ENCODE measurements at regions not wholly inside any gene's neighbourhood (a gene's known extent, or its start where the extent isn't known, plus 50 kb on each side); places are given as distances from the start of the nearest gene placed in this dataset.
A peak's percentile ranks its signal among the peaks of the same experiment; 100 is the strongest.

DNA sequence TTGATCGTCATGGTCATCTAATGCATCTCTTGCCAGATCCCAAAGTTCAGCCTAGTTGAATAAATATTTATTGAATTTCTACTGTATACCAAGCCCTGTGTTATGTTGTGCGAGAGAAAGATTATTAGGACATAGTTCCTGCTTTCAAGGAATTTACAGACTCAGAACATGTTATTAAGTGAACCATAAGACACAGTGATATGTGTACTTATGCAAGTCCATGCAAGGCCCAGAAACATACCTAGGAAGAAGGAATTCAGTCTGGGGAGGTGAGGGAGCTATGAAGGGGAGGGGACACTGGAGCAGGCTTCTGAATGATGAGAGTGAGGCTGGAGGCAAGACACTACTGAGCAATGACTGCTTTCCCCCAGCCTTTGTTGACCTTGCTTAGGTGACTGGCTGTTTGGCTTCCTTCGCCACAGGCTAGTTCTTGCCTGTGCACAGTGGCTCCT is 81.4 kb downstream of the ACAA2 start:
- intact Hi-C loops (cut with DNase I), result no loop called here

DNA sequence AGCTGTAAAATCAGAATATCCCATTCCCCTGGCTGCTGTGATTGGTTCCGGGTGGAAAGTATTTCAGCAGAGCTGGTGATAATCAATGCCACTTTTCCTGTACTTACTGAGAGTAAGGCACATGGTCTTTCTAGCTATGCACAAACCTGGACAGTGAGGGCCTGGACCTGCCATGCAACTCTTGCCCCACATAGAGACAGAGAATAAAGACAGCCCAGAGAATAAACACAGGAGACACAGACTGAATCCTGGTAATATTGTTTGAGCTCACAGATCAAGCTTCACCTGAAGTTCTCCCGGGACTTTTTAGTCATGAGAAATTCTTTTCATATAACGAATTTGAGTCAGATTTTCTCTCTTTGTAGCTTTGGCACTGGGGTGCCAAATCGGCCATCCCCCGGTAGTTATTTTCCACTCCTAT is 81.9 kb downstream of the ACAA2 start:
- TF ChIP-seq POLR2AphosphoS5 (IDR thresholded peaks at IDR 0.05; ENCODE audit: insufficient read depth in 1 of 2, low read depth in 1 of 2), result no peak
- TF ChIP-seq, protein P1, sequence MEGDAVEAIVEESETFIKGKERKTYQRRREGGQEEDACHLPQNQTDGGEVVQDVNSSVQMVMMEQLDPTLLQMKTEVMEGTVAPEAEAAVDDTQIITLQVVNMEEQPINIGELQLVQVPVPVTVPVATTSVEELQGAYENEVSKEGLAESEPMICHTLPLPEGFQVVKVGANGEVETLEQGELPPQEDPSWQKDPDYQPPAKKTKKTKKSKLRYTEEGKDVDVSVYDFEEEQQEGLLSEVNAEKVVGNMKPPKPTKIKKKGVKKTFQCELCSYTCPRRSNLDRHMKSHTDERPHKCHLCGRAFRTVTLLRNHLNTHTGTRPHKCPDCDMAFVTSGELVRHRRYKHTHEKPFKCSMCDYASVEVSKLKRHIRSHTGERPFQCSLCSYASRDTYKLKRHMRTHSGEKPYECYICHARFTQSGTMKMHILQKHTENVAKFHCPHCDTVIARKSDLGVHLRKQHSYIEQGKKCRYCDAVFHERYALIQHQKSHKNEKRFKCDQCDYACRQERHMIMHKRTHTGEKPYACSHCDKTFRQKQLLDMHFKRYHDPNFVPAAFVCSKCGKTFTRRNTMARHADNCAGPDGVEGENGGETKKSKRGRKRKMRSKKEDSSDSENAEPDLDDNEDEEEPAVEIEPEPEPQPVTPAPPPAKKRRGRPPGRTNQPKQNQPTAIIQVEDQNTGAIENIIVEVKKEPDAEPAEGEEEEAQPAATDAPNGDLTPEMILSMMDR (IDR thresholded peaks at IDR 0.05), result no peak
- Histone ChIP-seq H3K27ac (no peak overlapping the region), H3K27me3 (no peaks in the 10 kb centered on the region), H3K9me3 (no peaks in the 10 kb centered on the region), H3K4me3 (no peak overlapping the region), H3K4me1 (no peaks in the 10 kb centered on the region), H3K36me3 (no peaks in the 10 kb centered on the region)
- intact Hi-C loops (cut with DNase I), result no loop called here
- DNase-seq (ENCODE audit: extremely low spot score in 2 of 2), result no peak

More for the DNA sequence above, 81.4 kb downstream of the ACAA2 start:
- Histone ChIP-seq H3K9me3 (no peaks in the 10 kb centered on the region), H3K27ac (no peak overlapping the region), H3K4me1 (no peaks in the 10 kb centered on the region), H3K4me3 (no peak overlapping the region), H3K27me3 (no peaks in the 10 kb centered on the region), H3K36me3 (no peaks in the 10 kb centered on the region)
- TF ChIP-seq POLR2A (IDR thresholded peaks at IDR 0.05), result no peak
- no peak for TF ChIP-seq POLR2AphosphoS5 (IDR thresholded peaks at IDR 0.05; ENCODE audit: insufficient read depth in 1 of 2, low read depth in 1 of 2)
- TF ChIP-seq, protein P1 (IDR thresholded peaks at IDR 0.05), result no peak
- no peak for DNase-seq (ENCODE audit: extremely low spot score in 2 of 2)

DNA sequence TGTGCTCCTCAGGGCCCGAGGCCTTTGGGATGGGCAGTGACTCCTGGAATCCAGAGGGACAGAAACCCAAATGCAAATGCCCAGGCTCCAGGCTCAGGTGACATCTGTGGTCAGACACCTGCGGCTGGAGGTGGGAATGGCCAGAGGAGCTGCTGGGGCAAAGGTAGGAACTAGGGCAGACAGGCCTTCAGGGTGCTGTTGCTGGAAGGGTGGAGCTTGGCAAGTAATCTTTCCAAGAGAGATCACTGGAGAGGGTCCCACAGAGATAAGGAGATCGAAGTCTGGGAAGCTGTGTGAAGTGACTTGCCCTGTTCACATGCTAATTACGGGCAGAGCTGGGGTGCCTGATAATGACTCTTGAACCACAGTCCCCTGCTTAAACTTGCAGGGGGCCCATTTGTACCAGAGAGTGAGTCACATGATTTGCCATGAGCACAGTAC is 82.4 kb downstream of the ACAA2 start:
- Histone ChIP-seq H3K4me1 (no peaks in the 10 kb centered on the region), H3K9me3 (no peaks in the 10 kb centered on the region), H3K27ac (no peak overlapping the region), H3K27me3 (no peaks in the 10 kb centered on the region), H3K4me3 (no peak overlapping the region), H3K36me3 (no peaks in the 10 kb centered on the region)
- TF ChIP-seq, protein P1 (IDR thresholded peaks at IDR 0.05), result no peak
- TF ChIP-seq POLR2AphosphoS5 (IDR thresholded peaks at IDR 0.05; ENCODE audit: insufficient read depth in 1 of 2, low read depth in 1 of 2) (no peak), POLR2A (IDR thresholded peaks at IDR 0.05) (no peak)
- intact Hi-C loops (cut with DNase I), result no loop called here
- DNase-seq (ENCODE audit: extremely low spot score in 2 of 2), result no peak

DNA sequence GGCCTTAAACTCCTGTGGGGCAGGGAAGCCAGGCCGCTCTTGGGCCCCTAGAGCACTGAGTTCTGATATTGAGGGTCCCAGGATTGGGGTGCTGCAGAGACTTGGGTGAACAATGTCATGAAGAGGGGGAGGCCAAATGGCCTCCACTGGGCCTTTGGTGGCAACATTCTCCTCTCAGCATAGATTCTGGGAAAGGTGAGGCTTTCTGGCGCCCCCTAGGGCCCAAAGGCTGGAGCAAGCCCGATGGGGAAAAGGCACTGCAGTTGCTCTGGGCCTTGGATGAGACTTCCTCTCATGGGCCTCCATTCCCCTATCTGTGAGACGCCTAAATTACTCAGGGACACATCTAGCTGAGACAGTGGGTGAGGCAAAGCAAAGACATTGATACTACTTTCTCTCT is 84.8 kb downstream of the ACAA2 start:
- intact Hi-C loops (cut with DNase I), result no loop called here
- no peak overlapping the region for H3K4me3 ChIP-seq
- H3K36me3 ChIP-seq, result no peaks in the 10 kb centered on the region
- H3K27me3 ChIP-seq, result no peaks in the 10 kb centered on the region
- DNase-seq (ENCODE audit: extremely low spot score in 2 of 2), result peak in 1 of 2 donors; percentile 74
- H3K4me1 ChIP-seq, result peaks cover 3% of the 10 kb centered on the region
- no peaks in the 10 kb centered on the region for H3K9me3 ChIP-seq
- TF ChIP-seq POLR2AphosphoS5 (IDR thresholded peaks at IDR 0.05; ENCODE audit: insufficient read depth in 1 of 2, low read depth in 1 of 2), result no peak
- TF ChIP-seq, protein P1 (IDR thresholded peaks at IDR 0.05), result no peak
- no peak for TF ChIP-seq POLR2A (IDR thresholded peaks at IDR 0.05)
- H3K27ac ChIP-seq, result no peak overlapping the region

DNA sequence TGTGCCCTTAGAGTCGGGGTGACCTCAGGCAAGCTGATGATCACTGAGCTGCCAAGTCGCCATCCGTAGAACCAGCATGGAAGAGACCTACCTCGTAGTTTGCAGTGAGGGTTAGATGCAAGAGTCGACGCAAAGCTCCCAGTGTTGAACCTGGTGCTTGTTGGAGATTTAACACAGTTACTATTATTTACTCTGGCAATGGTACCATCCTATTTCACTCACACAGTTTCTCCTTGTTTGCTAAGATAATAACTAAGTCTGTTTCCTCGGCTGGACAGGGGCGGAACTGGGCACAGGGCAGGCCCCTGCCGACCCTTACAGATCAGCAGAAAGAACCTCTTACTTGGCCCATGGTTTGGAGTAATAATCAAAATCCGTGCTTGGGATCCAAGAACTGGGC is 85.5 kb downstream of the ACAA2 start:
- no peaks in the 10 kb centered on the region for H3K9me3 ChIP-seq
- H3K4me3 ChIP-seq, result no peak overlapping the region
- H3K27ac ChIP-seq, result no peak overlapping the region
- peak in 1 of 2 donors; percentile 80 for DNase-seq (ENCODE audit: extremely low spot score in 2 of 2)
- no peaks in the 10 kb centered on the region for H3K27me3 ChIP-seq
- TF ChIP-seq POLR2A (IDR thresholded peaks at IDR 0.05), result no peak
- no peak for TF ChIP-seq POLR2AphosphoS5 (IDR thresholded peaks at IDR 0.05; ENCODE audit: insufficient read depth in 1 of 2, low read depth in 1 of 2)
- TF ChIP-seq, protein P1 (IDR thresholded peaks at IDR 0.05), result no peak
- intact Hi-C loops (cut with DNase I), result no loop called here
- no peaks in the 10 kb centered on the region for H3K36me3 ChIP-seq
- peaks cover 9% of the 10 kb centered on the region for H3K4me1 ChIP-seq

All from vagina (tissue), 2 donors.